Left ventricle myocardium superior (tissue), 1 donor: ENCODE measurements at regions not wholly inside any gene's neighbourhood (a gene's known extent, or its start where the extent isn't known, plus 50 kb on each side); places are given as distances from the start of the nearest gene placed in this dataset.

Experiments used
- ATAC-seq: fragments of 200-7000 bp; cut with Tn5 transposase; one replicate; pipeline ENCODE4 v1.9.1; 2020; ENCODE audit warnings: mild to moderate bottlenecking, moderate library complexity
- DNase-seq: peaks from one replicate; pipeline ENCODE4 v3.0.0-alpha.2; 2020
- intact Hi-C: fragments of 100-400 bp; cut with micrococcal nuclease; formaldehyde crosslinking; loops from one replicate; pipeline ENCODE4 v1.11.0; 2022
- donor health status: DM: no; HTN: yes; CAD: no; lungs with severe emphysema.

- intact Hi-C loops, result loop anchor here (10.0 kb wide), 1 partner anchor 701 kb away; no protein-coding TSS in a partner anchor
- DNase-seq (no peak), ATAC-seq (no peak)
Observed at GRCh38 chr2:57753636-57754035, 293.0 kb upstream of the VRK2 start.

DNA sequence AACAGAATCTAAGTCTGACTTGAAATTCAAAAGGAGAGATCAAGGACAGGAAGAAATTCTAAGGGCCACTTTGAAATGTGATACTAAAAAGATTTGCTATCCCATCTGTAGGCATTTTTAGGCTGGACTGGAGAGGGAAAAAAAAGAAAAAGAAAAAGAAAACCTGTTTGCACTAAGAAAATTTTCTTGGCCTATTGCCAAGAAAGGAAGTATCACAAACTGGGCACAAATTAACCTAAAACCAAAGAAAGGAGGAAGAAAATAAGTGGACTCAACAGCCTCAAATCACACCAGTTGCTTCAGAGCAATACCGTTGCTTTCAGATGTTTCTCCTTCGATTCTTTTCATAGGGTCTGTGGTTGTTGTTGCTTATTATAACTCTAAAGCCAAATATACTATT lies 287.9 kb upstream of the VRK2 start:
- ATAC-seq, result no peak
- intact Hi-C loops, result loop anchor here (10.0 kb wide), 1 partner anchor 696 kb away; no protein-coding TSS in a partner anchor

DNA sequence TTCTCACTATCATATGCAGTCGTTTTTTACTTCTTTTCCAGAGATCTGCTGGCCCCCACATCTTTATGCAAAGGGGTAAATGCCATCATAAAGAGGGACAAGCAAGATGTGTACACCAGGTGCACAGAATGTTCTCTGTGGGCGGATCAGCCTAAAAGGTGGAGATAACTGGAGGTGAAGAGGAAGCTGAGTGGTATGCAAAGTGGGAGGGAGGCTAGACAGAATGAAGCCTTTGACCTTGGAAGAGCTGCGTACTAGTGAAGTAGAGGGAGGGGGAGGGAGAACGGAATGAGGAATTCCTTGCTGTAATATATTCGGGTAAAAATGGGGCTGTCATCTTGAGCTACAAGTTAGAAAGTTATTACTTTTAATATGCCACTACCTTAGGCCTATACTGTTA lies 287.5 kb upstream of the VRK2 start:
- intact Hi-C loops, result loop anchor here (10.0 kb wide), 1 partner anchor 696 kb away; no protein-coding TSS in a partner anchor

More for the DNA sequence above, 287.9 kb upstream of the VRK2 start:
- no peak for DNase-seq

DNA sequence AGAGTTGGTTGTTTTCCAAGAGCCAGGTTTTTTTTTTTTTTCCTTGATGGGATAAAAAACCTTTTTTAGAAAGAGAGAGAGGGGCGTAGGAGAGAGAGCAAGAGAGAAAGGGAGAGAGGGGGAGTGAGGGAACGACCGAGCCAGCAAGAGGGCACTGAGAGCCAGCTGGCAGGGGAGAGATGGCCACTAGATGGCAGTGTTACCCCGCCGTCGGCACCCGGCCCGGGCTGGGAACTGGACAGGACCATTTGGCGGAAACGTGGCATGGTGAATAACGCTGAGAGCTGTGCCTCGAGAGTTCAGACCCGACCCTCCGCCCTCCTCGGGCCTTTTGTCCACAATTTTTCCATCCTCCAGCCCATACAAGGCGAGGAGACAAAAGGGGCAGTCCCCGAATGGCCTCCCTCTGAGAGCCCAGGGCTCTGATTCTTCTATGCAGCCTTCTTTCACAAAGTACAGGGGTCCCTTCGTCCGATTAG lies 286.7 kb upstream of the VRK2 start:
- ATAC-seq (peak; percentile 99), DNase-seq (peak; percentile 84)
- intact Hi-C loops, result loop anchor here (10.0 kb wide), 1 partner anchor 695 kb away; no protein-coding TSS in a partner anchor

More for the DNA sequence above, 287.5 kb upstream of the VRK2 start:
- DNase-seq (no peak), ATAC-seq (no peak)

DNA sequence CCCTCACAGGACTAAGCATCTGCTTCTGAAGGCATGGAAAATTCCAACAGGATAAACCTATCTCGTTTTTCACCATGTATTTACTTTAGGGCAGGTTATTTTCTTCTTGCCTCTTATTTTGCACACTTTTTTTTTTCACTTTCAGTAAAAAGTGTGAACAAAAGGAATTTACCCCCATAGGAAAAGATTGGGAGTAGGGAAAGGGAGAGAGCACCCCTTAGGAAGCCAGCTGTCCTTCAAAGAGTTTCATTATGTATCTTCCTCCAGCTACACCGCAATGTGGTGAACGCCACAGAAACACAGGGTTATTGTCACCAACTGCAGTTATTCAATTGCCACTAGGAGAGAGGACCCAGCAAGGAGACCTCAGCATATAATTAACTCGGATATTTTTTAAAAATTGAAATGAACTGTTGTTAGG lies 286.2 kb upstream of the VRK2 start:
- no peak for DNase-seq
- intact Hi-C loops, result no loop called here
- ATAC-seq, result no peak

DNA sequence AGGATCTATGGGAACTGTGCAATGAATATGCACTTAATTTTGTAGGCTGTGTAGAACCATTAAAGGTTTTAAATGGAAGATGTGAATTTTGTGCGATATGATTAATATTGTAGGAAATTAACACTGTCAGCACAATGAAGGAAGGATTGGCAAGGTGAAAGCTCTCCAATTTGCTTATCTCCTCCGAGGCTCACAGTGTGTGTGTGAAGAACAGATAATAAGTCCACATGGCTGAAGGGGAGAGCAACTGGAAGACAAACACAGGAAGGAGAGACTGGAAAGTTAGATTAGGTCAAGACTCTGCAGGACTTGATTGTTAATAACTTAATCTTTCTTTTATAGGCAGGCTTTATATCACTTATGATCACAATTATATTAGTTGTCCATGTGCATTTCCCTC lies 269.7 kb upstream of the VRK2 start:
- intact Hi-C loops, result no loop called here
- DNase-seq, result no peak

GRCh38 chr2:57782587-57782986 lies 264.0 kb upstream of the VRK2 start:
- intact Hi-C loops, result no loop called here
- no peak for ATAC-seq
- no peak for DNase-seq

More for the DNA sequence above, 269.7 kb upstream of the VRK2 start:
- ATAC-seq, result no peak

GRCh38 chr2:57793310-57793709 lies 253.3 kb upstream of the VRK2 start:
- ATAC-seq (no peak), DNase-seq (no peak)
- intact Hi-C loops, result no loop called here

DNA sequence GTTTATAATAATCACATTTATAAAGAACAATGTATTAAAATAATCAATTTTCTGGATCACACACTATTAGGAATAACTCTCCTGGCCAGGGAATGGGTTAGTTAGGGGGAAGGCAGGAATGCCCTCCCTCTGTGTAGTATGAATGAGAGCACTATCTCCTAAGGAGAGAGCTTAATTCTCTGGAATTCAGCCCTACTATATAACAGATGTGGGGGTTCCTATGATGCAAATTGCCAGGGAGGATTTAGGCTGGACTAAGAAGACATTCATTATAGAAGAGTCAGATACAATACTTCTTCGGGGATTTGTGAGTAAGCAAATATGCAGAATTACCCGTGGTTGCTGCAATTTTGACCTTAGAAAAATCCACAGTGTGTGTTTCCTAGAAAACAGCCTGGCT lies 250.1 kb upstream of the VRK2 start:
- DNase-seq (no peak), ATAC-seq (no peak)
- intact Hi-C loops, result no loop called here

DNA sequence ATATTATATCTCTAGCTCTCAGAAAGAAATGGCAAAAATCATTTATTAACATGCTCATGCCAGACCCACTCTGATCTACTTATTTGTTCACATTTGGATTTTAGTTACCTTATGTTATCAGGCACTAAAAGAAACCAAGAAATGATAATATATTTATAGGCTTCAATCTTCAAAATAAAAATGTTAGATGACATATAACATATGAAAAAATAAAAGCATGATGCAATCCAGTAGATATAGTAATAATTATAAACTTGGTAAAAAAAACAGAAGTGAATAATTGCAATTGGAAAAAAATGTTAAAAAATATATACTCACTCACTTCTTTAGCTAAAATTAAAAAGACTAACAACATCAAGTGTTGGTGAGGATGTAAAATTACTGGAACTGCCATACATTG lies 248.3 kb upstream of the VRK2 start:
- intact Hi-C loops, result no loop called here
- ATAC-seq (no peak), DNase-seq (no peak)

GRCh38 chr2:57802243-57802642 lies 244.4 kb upstream of the VRK2 start:
- ATAC-seq, result no peak
- intact Hi-C loops, result no loop called here
- DNase-seq, result no peak

GRCh38 chr2:57804971-57805370 lies 241.6 kb upstream of the VRK2 start:
- DNase-seq, result no peak
- ATAC-seq, result no peak
- intact Hi-C loops, result no loop called here

DNA sequence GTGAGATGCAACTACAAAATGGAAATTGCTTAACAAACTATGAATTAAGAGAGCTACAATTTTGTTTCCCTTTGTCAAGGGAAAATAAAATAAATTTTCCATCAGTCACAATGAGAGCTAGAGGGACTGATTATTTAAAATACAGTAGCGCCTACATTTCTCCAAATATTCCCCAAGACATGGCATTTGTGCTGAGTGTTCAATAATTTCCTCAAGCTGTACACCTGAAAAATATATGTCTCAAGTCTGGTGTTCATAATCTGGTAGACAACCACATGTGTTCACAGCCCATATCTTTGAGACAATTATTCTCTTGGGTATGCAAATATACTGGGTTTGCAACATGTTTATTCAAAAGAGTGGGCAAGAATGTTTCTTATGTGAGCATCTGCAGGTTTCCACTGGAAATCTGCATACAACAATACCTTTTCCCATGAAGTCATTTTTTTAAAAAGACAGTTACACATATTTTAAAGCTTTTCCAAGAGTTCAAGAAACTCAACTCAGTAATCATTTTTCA lies 240.1 kb upstream of the VRK2 start:
- intact Hi-C loops, result no loop called here
- DNase-seq, result no peak
- no peak for ATAC-seq

GRCh38 chr2:57809230-57809629 lies 237.4 kb upstream of the VRK2 start:
- intact Hi-C loops, result no loop called here
- DNase-seq, result no peak
- no peak for ATAC-seq

- intact Hi-C loops, result no loop called here
- ATAC-seq, result no peak
- no peak for DNase-seq
Observed at GRCh38 chr2:57821088-57821487, 225.5 kb upstream of the VRK2 start.

DNA sequence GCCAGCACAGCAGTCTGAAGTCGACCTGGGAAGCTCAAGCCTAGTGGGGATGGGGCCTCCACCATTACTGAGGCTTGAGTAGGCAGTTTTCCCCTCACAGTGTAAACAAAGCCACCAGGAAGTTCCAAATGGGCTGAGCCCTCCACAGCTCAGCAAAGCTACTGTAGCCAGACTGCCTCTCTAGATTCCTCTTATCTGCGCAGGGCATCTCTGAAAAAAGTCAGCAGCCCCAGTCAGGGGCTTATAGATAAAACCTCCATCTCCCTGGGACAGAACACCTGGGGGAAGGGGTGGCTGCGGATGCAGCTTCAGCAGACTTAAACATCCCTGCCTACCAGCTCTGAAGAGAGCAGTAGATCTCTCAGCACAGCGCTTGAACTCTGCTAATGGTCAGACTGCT lies 218.4 kb upstream of the VRK2 start:
- DNase-seq (no peak), ATAC-seq (no peak)
- intact Hi-C loops, result no loop called here

DNA sequence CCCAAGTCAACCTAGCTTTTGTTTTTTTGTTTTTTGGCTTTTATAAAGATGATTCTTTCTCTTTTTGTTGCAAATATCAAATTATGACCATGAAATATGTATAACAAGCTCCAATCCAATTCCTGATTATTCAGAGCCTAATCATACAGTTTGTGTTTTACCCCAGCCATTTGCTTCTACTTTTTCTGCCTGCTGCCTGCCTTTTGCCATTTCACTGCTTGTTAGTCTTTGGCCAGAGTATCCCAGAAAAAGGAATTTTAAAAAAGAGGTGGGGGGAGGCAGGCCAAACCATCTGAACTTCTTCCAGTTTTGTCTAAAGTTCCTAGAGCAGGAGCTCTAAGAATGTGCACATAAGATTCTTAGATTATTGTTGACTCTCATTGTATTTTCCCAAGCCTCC lies 211.9 kb upstream of the VRK2 start:
- DNase-seq, result no peak
- no peak for ATAC-seq
- intact Hi-C loops, result no loop called here

GRCh38 chr2:57842531-57842930 lies 204.1 kb upstream of the VRK2 start:
- intact Hi-C loops, result no loop called here
- ATAC-seq, result no peak

DNA sequence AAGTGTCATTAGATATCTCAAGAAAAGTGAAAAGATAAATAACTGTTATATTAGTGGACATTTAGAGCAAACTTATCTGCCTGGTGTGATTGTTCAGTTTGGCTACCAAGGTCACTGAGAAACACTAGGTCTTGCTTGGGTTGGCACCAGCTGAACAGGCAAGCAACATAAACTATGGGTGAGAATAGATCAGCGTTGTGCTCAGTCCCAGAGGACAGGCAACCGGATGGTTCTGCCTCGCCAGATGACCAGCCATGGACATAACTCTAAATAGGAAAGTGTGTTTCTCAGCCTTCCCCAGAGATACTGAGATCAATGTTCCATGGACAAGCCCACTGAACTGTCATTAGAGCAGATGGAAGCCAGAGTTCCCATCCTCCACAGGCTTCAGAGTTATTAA lies 203.4 kb upstream of the VRK2 start:
- intact Hi-C loops, result no loop called here
- no peak for ATAC-seq
- DNase-seq, result no peak

More at GRCh38 chr2:57842531-57842930, 204.1 kb upstream of the VRK2 start:
- no peak for DNase-seq

GRCh38 chr2:57848723-57849122 lies 197.9 kb upstream of the VRK2 start:
- intact Hi-C loops, result no loop called here
- ATAC-seq (no peak), DNase-seq (no peak)

DNA sequence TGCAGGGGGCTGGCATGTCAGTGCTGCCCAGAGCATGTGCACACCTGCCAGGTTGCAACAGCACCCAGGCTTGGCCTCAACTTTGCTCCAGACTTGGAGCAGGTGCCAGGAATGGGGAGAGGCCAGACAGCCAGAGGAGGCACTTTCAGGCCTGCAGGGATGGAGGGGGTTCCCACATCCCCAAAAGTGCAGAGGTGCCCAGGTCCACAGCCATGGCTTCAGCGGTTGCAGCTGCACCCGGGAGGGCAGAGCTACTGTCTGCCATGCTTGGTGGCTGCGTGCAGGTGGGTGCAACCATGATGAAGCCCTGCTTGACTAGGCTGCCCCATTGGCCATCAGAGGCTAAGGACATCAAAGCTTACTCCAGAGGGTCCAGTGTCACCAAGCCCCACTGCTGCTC lies 196.8 kb upstream of the VRK2 start:
- no peak for ATAC-seq
- no peak for DNase-seq
- intact Hi-C loops, result no loop called here
